CD4-positive, alpha-beta memory T cell (primary cell): ENCODE measurements at regions not wholly inside any gene's neighbourhood (a gene's known extent, or its start where the extent isn't known, plus 50 kb on each side); places are given as distances from the start of the nearest gene placed in this dataset.

Experiments used
- CTCF ChIA-PET: fragments of 350-600 bp; sonication (Branson Sonifier 250); formaldehyde crosslinking; loops from one replicate; lab custom pipeline; 2021; ENCODE audit warnings: inconsistent platforms; ENCODE audit not compliant: partially characterized antibody; lab: Charles Lee
- POLR2A ChIA-PET: fragments of 350-600 bp; sonication (Branson Sonifier 250); formaldehyde crosslinking; loops from one replicate; lab custom pipeline; 2021; ENCODE audit not compliant: partially characterized antibody; lab: Charles Lee
- DNase-seq, 5 donors: peaks; one replicate each; pipeline versions ENCODE4 v3.0.0 to v3.0.0-alpha.2; 2020 to 2022; ENCODE audit warnings: mixed read lengths in 1 of 5
- H3K27ac ChIP-seq: one replicate; pipeline ENCODE4 v1.7.0; 2013; ENCODE audit warnings: low read depth, low read length
- H3K27me3 ChIP-seq: 2 replicates; pipeline ENCODE4 v1.7.0; 2013; ENCODE audit warnings: mild to moderate bottlenecking, low read length, moderate library complexity; ENCODE audit not compliant: insufficient read depth
- H3K36me3 ChIP-seq: 2 replicates; pipeline ENCODE4 v1.7.0; 2013; ENCODE audit warnings: mild to moderate bottlenecking, low read length, moderate library complexity; ENCODE audit not compliant: insufficient read depth
- H3K4me1 ChIP-seq: 2 replicates; pipeline ENCODE4 v1.7.0; 2013; ENCODE audit warnings: mild to moderate bottlenecking, low read length, moderate library complexity; ENCODE audit not compliant: insufficient read depth
- H3K4me3 ChIP-seq, 2 donors: one replicate each; pipeline ENCODE4 v1.7.0; 2013; ENCODE audit warnings: low read length in 2 of 2, mild to moderate bottlenecking in 1 of 2
- H3K9me3 ChIP-seq, 2 donors: one replicate each; pipeline ENCODE4 v1.7.0; 2013; ENCODE audit warnings: low read length in 2 of 2, control low read depth in 1 of 2; ENCODE audit not compliant: control insufficient read depth in 1 of 2
- H3K27ac Mint-ChIP-seq, 7 donors: one replicate each; pipeline ENCODE4 v1.8.0; 2020 to 2021; ENCODE audit warnings: mixed read lengths in 7 of 7, mild to moderate bottlenecking in 6 of 7, inconsistent platforms in 3 of 7, moderate library complexity in 3 of 7
- H3K27me3 Mint-ChIP-seq, 2 donors: one replicate each; pipeline ENCODE4 v1.8.0; 2020 to 2021; ENCODE audit warnings: mixed read lengths in 2 of 2
- H3K36me3 Mint-ChIP-seq, 2 donors: one replicate each; pipeline ENCODE4 v1.8.0; 2020 to 2021; ENCODE audit warnings: mixed read lengths in 2 of 2, inconsistent platforms in 1 of 2, mild to moderate bottlenecking in 1 of 2
- H3K4me1 Mint-ChIP-seq, 4 donors: one replicate each; pipeline ENCODE4 v1.8.0; 2020 to 2021; ENCODE audit warnings: mixed read lengths in 4 of 4, mild to moderate bottlenecking in 1 of 4
- H3K4me3 Mint-ChIP-seq, 8 donors: one replicate each; pipeline ENCODE4 v1.8.0; 2020 to 2021; ENCODE audit warnings: mixed read lengths in 8 of 8, mild to moderate bottlenecking in 7 of 8, moderate library complexity in 6 of 8, inconsistent platforms in 3 of 8
- H3K9me3 Mint-ChIP-seq, 8 donors: one replicate each; pipeline ENCODE4 v1.8.0; 2020 to 2021; ENCODE audit warnings: mixed read lengths in 8 of 8, mild to moderate bottlenecking in 5 of 8, inconsistent platforms in 3 of 8, moderate library complexity in 1 of 8
- intact Hi-C: fragments of 100-400 bp; cut with micrococcal nuclease; formaldehyde crosslinking; loops from one replicate; pipeline ENCODE4 v1.15.1; 2023

GRCh38 chr14:53784688-53785087 is 171.9 kb downstream of the BMP4 start:
- Mint-ChIP-seq H3K4me1 (no peaks in the 10 kb centered on the region), H3K27ac (no peak overlapping the region), H3K9me3 (peaks cover 0 to 9% (median 3%) of the 10 kb centered on the region in 8 donors), H3K36me3 (no peaks in the 10 kb centered on the region), H3K27me3 (no peaks in the 10 kb centered on the region), H3K4me3 (no peak overlapping the region)
- no peaks in the 10 kb centered on the region for H3K4me1 ChIP-seq
- ChIA-PET POLR2A (no interaction called here), CTCF (no interaction called here)
- H3K27me3 ChIP-seq = no peaks in the 10 kb centered on the region
- no peaks in the 10 kb centered on the region for H3K9me3 ChIP-seq
- DNase-seq = no peak
- no peaks in the 10 kb centered on the region for H3K36me3 ChIP-seq
- no peak overlapping the region for H3K27ac ChIP-seq
- intact Hi-C loops = no loop called here
- H3K4me3 ChIP-seq = no peak overlapping the region

DNA sequence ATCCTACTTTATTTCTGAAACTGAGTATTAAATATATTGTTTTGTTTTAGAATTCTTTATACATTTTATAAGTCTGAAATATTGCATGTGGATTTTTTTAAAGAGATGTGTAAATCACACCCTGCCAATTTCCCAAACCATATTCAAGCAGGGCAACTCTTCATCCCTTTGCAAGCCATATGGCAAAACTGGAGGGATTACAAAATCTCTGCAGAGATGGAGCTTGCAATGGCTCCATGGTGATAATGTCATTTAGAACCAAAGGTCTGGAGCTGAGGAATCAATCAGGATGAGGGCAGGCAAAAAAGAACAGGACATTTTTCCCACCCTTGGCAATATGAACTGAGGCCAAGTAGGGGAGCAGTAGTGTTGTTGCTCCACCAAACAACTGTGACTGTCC is 173.4 kb downstream of the BMP4 start:
- no peaks in the 10 kb centered on the region for H3K27me3 ChIP-seq
- Mint-ChIP-seq H3K27me3 (no peaks in the 10 kb centered on the region), H3K27ac (no peak overlapping the region), H3K4me1 (no peaks in the 10 kb centered on the region), H3K36me3 (no peaks in the 10 kb centered on the region), H3K9me3 (peaks cover 0 to 9% (median 5%) of the 10 kb centered on the region in 8 donors), H3K4me3 (no peak overlapping the region)
- DNase-seq = no peak
- no peaks in the 10 kb centered on the region for H3K4me1 ChIP-seq
- no peak overlapping the region for H3K4me3 ChIP-seq
- intact Hi-C loops = no loop called here
- no peak overlapping the region for H3K27ac ChIP-seq
- no peaks in the 10 kb centered on the region for H3K36me3 ChIP-seq
- H3K9me3 ChIP-seq = no peaks in the 10 kb centered on the region
- ChIA-PET POLR2A (no interaction called here), CTCF (no interaction called here)

DNA sequence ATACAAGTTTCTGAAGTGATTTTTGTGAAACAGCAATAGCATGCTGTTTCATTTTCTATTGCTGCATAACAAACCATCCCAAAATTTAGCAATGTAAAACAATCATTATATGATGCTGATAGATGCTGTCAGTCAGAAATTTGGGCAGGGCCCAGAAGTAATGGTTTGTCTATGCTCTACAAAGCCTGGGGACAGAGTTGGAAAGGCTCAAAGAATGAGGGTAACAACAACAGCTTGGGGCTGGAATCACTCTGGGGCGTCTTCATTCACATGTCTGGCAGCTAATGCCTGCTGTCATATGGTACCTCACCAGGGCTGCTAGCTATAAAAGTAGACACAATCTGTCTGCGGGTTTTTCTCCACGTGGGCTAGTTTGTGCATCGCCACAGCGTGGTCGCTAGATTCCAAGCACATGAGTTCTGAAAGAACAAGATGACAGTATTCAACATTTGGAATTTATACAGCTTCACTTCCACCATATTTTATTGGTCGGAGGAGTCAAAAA is 176.5 kb downstream of the BMP4 start:
- POLR2A ChIA-PET = no interaction called here
- no peaks in the 10 kb centered on the region for H3K27me3 Mint-ChIP-seq
- CTCF ChIA-PET = no interaction called here

GRCh38 chr14:53779301-53779700 is 177.3 kb downstream of the BMP4 start:
- no peak for DNase-seq
- Mint-ChIP-seq H3K36me3 (no peaks in the 10 kb centered on the region), H3K27ac (no peak overlapping the region), H3K9me3 (peaks cover 0 to 8% (median 3%) of the 10 kb centered on the region in 8 donors), H3K4me3 (no peak overlapping the region), H3K4me1 (no peaks in the 10 kb centered on the region), H3K27me3 (no peaks in the 10 kb centered on the region)
- intact Hi-C loops = no loop called here
- H3K4me1 ChIP-seq = no peaks in the 10 kb centered on the region
- H3K9me3 ChIP-seq = no peaks in the 10 kb centered on the region
- no peak overlapping the region for H3K4me3 ChIP-seq
- ChIA-PET CTCF (no interaction called here), POLR2A (no interaction called here)
- no peaks in the 10 kb centered on the region for H3K36me3 ChIP-seq
- H3K27ac ChIP-seq = no peak overlapping the region
- no peaks in the 10 kb centered on the region for H3K27me3 ChIP-seq

More for the DNA sequence above, 176.5 kb downstream of the BMP4 start:
- no peak for DNase-seq
- H3K36me3 Mint-ChIP-seq = no peaks in the 10 kb centered on the region
- no peak overlapping the region for H3K27ac ChIP-seq
- H3K4me1 ChIP-seq = no peaks in the 10 kb centered on the region
- H3K9me3 ChIP-seq = no peaks in the 10 kb centered on the region
- H3K27ac Mint-ChIP-seq = no peak overlapping the region
- H3K4me1 Mint-ChIP-seq = no peaks in the 10 kb centered on the region
- no peak overlapping the region for H3K4me3 Mint-ChIP-seq
- intact Hi-C loops = no loop called here
- no peak overlapping the region for H3K4me3 ChIP-seq
- H3K9me3 Mint-ChIP-seq = peaks cover 0 to 9% (median 4%) of the 10 kb centered on the region in 8 donors
- no peaks in the 10 kb centered on the region for H3K36me3 ChIP-seq
- H3K27me3 ChIP-seq = no peaks in the 10 kb centered on the region

GRCh38 chr14:53778263-53778662 is 178.4 kb downstream of the BMP4 start:
- POLR2A ChIA-PET = no interaction called here
- no peak overlapping the region for H3K27ac Mint-ChIP-seq
- H3K9me3 Mint-ChIP-seq = peaks cover 0 to 9% (median 3%) of the 10 kb centered on the region in 8 donors

DNA sequence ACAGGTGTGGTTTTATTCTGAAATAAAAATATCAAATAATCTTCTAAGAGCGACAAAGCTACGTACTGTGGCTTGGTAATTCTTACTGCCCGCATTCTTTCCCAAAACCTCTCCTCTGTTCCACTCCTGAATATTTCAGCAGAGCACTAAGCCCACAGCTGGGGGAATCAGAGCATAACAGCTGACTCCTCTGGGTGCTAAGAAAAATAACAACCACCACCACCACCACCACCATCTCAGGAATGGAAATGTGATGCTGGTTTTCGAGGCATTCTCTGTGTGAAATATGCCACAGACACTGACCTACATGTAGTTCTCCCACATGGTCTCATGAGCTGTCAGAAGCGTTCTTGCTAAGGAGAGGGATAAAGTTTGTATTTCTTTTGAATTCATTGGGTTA is 183.7 kb downstream of the BMP4 start:
- H3K9me3 Mint-ChIP-seq = peaks cover 0 to 5% (median 3%) of the 10 kb centered on the region in 8 donors
- Histone ChIP-seq H3K4me3 (no peak overlapping the region), H3K4me1 (no peaks in the 10 kb centered on the region), H3K27me3 (no peaks in the 10 kb centered on the region), H3K27ac (no peak overlapping the region), H3K9me3 (no peaks in the 10 kb centered on the region), H3K36me3 (no peaks in the 10 kb centered on the region)
- H3K27ac Mint-ChIP-seq = no peak overlapping the region
- CTCF ChIA-PET = no interaction called here
- DNase-seq = no peak
- no peaks in the 10 kb centered on the region for H3K4me1 Mint-ChIP-seq
- no peaks in the 10 kb centered on the region for H3K27me3 Mint-ChIP-seq
- H3K4me3 Mint-ChIP-seq = no peak overlapping the region
- intact Hi-C loops = no loop called here
- POLR2A ChIA-PET = no interaction called here
- no peaks in the 10 kb centered on the region for H3K36me3 Mint-ChIP-seq

More at GRCh38 chr14:53778263-53778662, 178.4 kb downstream of the BMP4 start:
- H3K27me3 Mint-ChIP-seq = no peaks in the 10 kb centered on the region
- H3K4me1 Mint-ChIP-seq = no peaks in the 10 kb centered on the region
- no peaks in the 10 kb centered on the region for H3K27me3 ChIP-seq
- H3K36me3 Mint-ChIP-seq = no peaks in the 10 kb centered on the region
- H3K4me3 Mint-ChIP-seq = no peak overlapping the region
- no peaks in the 10 kb centered on the region for H3K9me3 ChIP-seq
- intact Hi-C loops = no loop called here
- H3K4me1 ChIP-seq = no peaks in the 10 kb centered on the region
- no peak overlapping the region for H3K27ac ChIP-seq
- CTCF ChIA-PET = no interaction called here
- no peak overlapping the region for H3K4me3 ChIP-seq
- no peak for DNase-seq
- H3K36me3 ChIP-seq = no peaks in the 10 kb centered on the region

GRCh38 chr14:53767566-53767965 is 189.1 kb downstream of the BMP4 start:
- CTCF ChIA-PET = no interaction called here
- intact Hi-C loops = no loop called here

DNA sequence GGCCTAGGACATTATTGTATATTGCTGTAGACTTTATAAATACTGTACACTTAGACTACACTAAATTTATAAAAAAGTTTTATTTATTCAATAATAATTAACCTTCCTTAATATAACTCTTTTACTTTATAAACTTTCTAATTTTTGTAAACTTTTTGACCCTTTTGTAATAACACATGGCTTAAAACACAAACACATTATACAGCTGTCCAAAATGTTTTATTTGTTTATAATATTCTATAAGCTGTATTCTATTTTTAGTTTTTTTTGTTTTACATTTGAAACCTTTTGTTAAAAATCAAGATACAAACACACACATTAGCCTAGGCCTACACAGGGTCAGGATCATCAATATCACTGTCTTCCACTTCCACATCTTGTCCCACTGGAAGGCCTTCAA is 190.0 kb downstream of the BMP4 start:
- Mint-ChIP-seq H3K27me3 (no peaks in the 10 kb centered on the region), H3K27ac (no peak overlapping the region)
- POLR2A ChIA-PET = no interaction called here

More at GRCh38 chr14:53767566-53767965, 189.1 kb downstream of the BMP4 start:
- no peak overlapping the region for H3K4me3 ChIP-seq
- Mint-ChIP-seq H3K4me3 (no peak overlapping the region), H3K9me3 (peaks cover 0 to 5% (median 2%) of the 10 kb centered on the region in 8 donors), H3K27ac (no peak overlapping the region), H3K36me3 (no peaks in the 10 kb centered on the region), H3K27me3 (no peaks in the 10 kb centered on the region), H3K4me1 (no peaks in the 10 kb centered on the region)
- H3K9me3 ChIP-seq = no peaks in the 10 kb centered on the region
- POLR2A ChIA-PET = no interaction called here
- H3K27me3 ChIP-seq = no peaks in the 10 kb centered on the region
- no peak for DNase-seq
- H3K27ac ChIP-seq = no peak overlapping the region
- H3K36me3 ChIP-seq = no peaks in the 10 kb centered on the region
- H3K4me1 ChIP-seq = no peaks in the 10 kb centered on the region

More for the DNA sequence above, 190.0 kb downstream of the BMP4 start:
- Mint-ChIP-seq H3K9me3 (peaks cover 0 to 13% (median 2%) of the 10 kb centered on the region in 8 donors), H3K36me3 (no peaks in the 10 kb centered on the region), H3K4me3 (no peak overlapping the region), H3K4me1 (no peaks in the 10 kb centered on the region)
- no peak for DNase-seq
- no peak overlapping the region for H3K4me3 ChIP-seq
- CTCF ChIA-PET = no interaction called here
- H3K27ac ChIP-seq = no peak overlapping the region
- H3K36me3 ChIP-seq = no peaks in the 10 kb centered on the region
- no peaks in the 10 kb centered on the region for H3K27me3 ChIP-seq
- no peaks in the 10 kb centered on the region for H3K9me3 ChIP-seq
- intact Hi-C loops = no loop called here
- H3K4me1 ChIP-seq = no peaks in the 10 kb centered on the region
